ENCODE measurements at regions not wholly inside any gene's neighbourhood (a gene's known extent, or its start where the extent isn't known, plus 50 kb on each side); places are given as distances from the start of the nearest gene placed in this dataset.
"Not testable (repeated sequence)": the region's sequence is repeated elsewhere in the genome, so short reads cannot be mapped to it uniquely, and the experiment has no call there.

GRCh38 chr15:81897057-81897677, 148.7 kb downstream of the MEX3B start:
- no peak for DNase-seq

DNA sequence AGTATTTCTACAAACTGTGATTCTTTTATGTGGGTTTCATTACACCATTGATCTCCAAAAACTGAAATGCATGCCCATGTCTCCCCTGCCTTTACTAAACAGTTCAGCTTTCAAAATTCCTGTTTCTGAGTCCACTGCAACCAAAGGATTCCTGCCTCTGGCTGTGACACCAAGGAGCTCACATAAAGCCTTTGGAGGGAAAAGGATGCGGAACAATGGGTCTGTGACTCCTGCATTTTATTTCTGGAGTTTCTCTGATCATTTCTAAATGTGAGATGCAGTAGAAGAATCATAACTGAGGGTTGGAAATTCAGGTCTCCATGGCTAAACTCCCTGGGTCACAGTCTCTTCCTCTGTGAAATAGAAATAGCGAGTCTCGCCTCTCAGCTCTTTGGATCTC, 149.5 kb downstream of the MEX3B start:
- no peak for DNase-seq

DNA sequence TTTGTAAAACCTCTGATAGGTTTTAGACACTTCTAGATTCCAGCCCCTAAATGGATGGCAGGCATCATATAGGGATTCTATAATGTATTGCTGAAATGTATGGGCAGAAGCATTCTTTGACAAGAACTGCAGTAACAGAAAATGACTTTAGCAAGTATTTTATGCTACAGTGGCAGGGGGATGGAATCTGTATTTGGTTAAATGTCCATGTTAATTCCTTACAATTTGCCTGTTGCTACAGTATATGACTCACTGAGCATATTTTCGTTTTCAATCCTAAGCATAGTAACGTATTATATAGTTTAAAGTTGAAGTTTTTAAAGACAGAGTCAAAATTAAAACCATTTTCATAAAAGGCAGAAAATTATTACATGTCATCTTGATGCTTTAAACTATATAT, 150.1 kb downstream of the MEX3B start:
- DNase-seq = no peak

- no peak for DNase-seq
Measured at GRCh38 chr15:81894061-81894460, 151.8 kb downstream of the MEX3B start.

- DNase-seq = no peak
Measured at GRCh38 chr15:81893182-81893835, 152.5 kb downstream of the MEX3B start.

- no peak for DNase-seq
Measured at GRCh38 chr15:81890496-81890895, 155.3 kb downstream of the MEX3B start.

GRCh38 chr15:81889485-81889881, 156.3 kb downstream of the MEX3B start:
- no peak for DNase-seq

- no peak for DNase-seq
Measured at GRCh38 chr15:81888748-81889484, 156.9 kb downstream of the MEX3B start.

- DNase-seq = no peak
Measured at GRCh38 chr15:81887912-81888311, 157.9 kb downstream of the MEX3B start.

DNA sequence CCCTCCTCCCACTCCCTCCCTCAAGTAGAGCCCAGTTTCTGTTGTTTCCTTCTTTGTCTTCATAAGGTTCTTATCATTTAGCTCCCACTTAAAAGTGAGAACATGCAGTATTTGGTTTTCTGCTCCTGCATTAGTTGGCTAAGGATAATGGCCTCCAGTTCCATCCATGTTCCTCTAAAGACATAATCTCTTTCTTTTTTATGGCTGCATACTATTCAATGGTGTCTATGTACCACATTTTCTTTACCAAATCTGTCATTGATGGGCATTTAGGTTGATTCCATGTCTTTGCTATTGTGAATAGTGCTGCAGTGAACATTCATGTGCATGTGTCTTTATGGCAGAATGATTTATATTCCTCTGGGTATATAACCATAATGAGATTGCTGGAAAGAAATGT, 158.6 kb downstream of the MEX3B start:
- DNase-seq = not testable (repeated sequence)

- DNase-seq = no peak
Measured at GRCh38 chr15:81886591-81886990, 159.2 kb downstream of the MEX3B start.

GRCh38 chr15:81886080-81886479, 159.7 kb downstream of the MEX3B start:
- DNase-seq = no peak

- DNase-seq = no peak
Measured at GRCh38 chr15:81885135-81885534, 160.7 kb downstream of the MEX3B start.

DNA sequence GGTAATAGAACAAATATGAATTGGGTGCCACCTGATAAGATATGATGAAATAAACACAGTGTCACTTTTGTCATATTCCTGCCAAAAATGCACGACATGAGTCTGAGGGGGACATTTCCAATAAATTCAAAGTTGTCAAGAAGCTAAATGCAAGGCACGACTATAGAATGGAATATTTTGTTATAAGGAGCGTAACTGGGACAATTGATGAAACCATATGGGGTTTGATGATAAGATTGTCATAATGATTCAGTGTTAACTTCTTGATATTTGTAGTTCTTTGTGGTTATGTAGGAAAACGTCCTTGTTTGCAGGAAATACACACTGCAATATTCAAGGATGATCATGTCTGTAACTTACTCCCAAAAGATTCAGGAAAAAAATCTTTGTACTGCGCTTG, 163.3 kb downstream of the MEX3B start:
- DNase-seq = no peak

GRCh38 chr15:81880833-81881232, 165.0 kb downstream of the MEX3B start:
- DNase-seq = no peak

DNA sequence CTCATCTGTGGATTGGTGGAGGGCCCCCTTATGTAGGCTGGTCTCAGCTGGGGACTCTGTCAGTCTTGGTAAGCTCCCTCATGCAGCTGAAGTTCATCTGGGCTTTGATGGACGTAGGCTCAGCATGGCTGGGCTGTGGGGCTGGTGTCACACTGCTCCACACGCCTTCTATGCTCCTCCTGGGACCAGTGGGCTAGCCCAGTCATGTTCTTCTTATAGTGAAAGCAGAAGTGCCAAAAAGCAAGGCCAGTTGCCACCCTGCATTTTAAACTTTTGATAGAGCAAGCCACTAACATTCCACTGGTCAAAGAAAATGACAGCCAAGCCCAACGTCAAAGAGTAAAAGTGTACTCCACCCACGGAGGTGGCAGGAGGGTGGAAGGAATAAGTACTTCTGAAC, 165.5 kb downstream of the MEX3B start:
- DNase-seq = no peak

GRCh38 chr15:81875717-81876116, 170.1 kb downstream of the MEX3B start:
- not testable (repeated sequence) for DNase-seq

DNA sequence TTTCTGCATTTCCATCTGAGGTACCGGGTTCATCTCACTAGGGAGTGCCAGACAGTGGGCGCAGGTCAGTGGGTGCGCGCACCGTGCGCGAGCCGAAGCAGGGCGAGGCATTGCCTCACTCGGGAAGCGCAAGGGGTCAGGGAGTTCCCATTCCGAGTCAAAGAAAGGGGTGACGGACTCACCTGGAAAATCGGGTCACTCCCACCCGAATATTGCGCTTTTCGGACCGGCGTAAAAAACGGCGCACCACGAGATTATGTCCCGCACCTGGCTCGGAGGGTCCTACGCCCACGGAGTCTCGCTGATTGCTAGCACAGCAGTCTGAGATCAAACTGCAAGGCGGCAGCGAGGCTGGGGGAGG, 175.1 kb downstream of the MEX3B start:
- DNase-seq = not testable (repeated sequence)

DNA sequence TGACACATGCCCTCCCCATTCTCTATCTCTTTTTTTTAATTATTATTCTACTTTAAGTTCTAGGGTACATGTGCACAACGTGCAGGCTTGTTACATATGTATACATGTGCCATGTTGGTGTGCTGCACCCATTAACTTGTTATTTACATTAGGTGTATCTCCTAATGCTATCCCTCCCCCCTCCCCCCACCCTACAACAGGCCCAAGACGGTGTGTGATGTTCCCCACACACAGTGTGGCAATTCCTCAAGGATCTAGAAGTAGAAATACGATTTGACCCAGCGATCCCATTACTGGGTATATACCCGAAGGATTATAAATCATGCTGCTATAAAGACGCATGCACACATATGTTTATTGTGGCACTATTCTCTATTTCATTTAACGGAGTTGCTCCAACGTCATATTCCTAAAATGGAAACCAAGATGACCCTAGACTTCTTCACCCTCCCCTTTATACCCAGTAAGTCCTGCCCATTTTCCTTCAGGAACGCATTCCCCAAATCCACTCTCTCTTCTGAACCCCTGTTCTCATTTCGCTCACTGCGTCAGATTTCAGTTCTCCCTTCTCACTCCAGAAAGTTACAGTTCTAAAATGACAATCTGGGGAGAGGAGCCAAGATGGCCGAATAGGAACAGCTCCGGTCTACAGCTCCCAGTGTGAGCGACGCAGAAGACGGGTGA, 175.6 kb downstream of the MEX3B start:
- DNase-seq = not testable (repeated sequence)

DNA sequence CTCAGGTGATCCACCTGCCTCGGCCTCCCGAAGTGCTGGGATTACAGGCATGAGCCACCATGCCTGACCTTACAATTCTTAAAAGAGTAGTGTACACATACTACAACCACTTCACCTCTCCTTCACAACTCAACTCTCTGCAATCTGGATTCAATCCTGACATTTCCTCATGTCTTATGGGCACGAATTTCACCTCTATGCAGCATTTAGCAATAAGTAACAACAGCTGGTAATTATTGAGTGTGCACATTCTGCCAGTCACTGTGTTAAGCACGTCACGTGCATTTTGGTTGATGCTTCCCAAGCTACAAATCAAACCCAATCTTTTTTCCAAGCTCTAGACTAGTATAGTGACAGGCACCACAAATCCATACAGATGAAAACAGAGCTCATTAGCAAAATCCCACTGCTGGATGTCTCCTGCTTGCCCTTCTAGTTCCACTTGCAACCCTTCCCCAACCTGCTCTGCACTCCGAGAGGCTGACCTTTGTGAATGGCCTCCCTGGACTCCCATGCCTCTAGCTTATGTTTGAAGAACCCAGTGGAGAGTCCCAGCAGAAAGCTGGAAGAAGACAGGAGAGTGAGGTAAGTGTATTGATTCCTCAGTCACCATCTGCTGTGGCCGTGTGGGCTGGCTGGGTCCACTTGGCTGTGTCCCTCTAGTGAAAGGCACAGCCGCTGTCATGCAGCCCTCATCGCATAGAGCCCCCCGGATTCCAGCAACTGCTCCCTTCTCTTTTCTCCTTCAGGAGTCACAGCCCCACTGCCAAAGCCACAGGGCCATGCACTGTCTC, 176.5 kb downstream of the MEX3B start:
- DNase-seq = no peak

GRCh38 chr15:81865850-81866537, 179.8 kb downstream of the MEX3B start:
- no peak for DNase-seq

DNA sequence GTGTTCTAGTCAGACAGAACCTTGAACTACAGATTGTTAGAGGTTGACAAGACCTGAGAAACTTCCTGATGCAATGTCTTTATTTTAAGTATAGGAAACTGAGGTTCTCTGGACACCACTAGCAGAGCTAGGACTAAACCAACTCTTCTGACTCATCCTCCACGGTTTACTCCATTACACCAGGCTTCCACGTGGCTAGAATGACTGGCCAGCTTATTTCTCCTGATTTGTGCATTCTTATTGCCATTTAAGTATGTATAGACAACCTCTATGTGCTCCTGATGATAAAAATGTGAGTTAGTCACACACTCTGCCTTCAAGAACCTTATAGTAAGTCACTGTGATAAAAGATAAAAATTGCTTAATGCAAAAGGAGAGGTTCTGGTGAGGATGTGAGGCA, 182.7 kb downstream of the MEX3B start:
- DNase-seq = no peak

All from NCI-H187 (cell line).